ENCODE measurements at regions not wholly inside any gene's neighbourhood (a gene's known extent, or its start where the extent isn't known, plus 50 kb on each side); places are given as distances from the start of the nearest gene placed in this dataset.

DNA sequence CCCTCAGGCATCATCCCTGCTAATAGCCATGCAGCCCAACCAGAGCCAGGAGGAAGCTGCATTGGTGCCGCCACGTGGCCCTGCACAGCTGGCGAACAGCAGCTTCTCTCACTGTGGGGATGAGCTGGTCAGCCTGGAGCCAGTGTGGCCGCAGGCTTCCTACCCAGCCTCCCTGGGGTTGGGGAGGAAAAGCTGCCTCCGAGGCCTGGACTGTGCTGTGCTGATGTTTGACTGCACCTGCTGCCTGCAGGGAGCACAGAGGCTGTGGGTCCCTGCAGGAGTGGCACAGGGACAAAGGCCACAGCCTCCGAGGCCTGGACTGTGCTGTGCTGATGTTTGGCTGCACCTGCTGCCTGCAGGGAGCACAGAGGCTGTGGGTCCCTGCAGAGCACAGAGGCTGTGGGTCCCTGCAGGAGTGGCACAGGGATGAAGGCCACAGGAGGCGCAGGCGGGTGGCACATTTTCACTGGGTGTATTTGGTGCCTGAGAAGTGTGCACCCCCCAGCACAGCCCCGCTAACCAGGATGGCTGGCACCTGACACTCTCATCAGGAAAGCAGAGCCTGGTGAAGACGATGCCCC is 83.9 kb downstream of the DLL1 start:
- TF ChIP-seq SP1 (CRISPR knock-in tag; conservative IDR thresholded peaks at IDR 0.05) = no peak
- TF ChIP-seq, protein P1, sequence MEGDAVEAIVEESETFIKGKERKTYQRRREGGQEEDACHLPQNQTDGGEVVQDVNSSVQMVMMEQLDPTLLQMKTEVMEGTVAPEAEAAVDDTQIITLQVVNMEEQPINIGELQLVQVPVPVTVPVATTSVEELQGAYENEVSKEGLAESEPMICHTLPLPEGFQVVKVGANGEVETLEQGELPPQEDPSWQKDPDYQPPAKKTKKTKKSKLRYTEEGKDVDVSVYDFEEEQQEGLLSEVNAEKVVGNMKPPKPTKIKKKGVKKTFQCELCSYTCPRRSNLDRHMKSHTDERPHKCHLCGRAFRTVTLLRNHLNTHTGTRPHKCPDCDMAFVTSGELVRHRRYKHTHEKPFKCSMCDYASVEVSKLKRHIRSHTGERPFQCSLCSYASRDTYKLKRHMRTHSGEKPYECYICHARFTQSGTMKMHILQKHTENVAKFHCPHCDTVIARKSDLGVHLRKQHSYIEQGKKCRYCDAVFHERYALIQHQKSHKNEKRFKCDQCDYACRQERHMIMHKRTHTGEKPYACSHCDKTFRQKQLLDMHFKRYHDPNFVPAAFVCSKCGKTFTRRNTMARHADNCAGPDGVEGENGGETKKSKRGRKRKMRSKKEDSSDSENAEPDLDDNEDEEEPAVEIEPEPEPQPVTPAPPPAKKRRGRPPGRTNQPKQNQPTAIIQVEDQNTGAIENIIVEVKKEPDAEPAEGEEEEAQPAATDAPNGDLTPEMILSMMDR (IDR thresholded peaks at IDR 0.05) = no peak
- no peak for TF ChIP-seq MXD4 (CRISPR knock-in tag; IDR thresholded peaks at IDR 0.05; ENCODE audit: borderline replicate concordance)
- TF ChIP-seq RELA (CRISPR knock-in tag; IDR thresholded peaks at IDR 0.05; ENCODE audit: borderline replicate concordance) = no peak
- no peak for TF ChIP-seq CREB1 (CRISPR knock-in tag; IDR thresholded peaks at IDR 0.05)
- no peak for TF ChIP-seq JUN (CRISPR knock-in tag; IDR thresholded peaks at IDR 0.05)
- no peak for TF ChIP-seq NR2C2 (CRISPR knock-in tag; IDR thresholded peaks at IDR 0.05)
- TF ChIP-seq CREM (CRISPR knock-in tag; IDR thresholded peaks at IDR 0.05) = no peak
- TF ChIP-seq, protein P2, sequence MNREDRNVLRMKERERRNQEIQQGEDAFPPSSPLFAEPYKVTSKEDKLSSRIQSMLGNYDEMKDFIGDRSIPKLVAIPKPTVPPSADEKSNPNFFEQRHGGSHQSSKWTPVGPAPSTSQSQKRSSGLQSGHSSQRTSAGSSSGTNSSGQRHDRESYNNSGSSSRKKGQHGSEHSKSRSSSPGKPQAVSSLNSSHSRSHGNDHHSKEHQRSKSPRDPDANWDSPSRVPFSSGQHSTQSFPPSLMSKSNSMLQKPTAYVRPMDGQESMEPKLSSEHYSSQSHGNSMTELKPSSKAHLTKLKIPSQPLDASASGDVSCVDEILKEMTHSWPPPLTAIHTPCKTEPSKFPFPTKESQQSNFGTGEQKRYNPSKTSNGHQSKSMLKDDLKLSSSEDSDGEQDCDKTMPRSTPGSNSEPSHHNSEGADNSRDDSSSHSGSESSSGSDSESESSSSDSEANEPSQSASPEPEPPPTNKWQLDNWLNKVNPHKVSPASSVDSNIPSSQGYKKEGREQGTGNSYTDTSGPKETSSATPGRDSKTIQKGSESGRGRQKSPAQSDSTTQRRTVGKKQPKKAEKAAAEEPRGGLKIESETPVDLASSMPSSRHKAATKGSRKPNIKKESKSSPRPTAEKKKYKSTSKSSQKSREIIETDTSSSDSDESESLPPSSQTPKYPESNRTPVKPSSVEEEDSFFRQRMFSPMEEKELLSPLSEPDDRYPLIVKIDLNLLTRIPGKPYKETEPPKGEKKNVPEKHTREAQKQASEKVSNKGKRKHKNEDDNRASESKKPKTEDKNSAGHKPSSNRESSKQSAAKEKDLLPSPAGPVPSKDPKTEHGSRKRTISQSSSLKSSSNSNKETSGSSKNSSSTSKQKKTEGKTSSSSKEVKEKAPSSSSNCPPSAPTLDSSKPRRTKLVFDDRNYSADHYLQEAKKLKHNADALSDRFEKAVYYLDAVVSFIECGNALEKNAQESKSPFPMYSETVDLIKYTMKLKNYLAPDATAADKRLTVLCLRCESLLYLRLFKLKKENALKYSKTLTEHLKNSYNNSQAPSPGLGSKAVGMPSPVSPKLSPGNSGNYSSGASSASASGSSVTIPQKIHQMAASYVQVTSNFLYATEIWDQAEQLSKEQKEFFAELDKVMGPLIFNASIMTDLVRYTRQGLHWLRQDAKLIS (CRISPR knock-in tag; IDR thresholded peaks at IDR 0.05; ENCODE audit: borderline replicate concordance) = no peak
- TF ChIP-seq, protein P3, sequence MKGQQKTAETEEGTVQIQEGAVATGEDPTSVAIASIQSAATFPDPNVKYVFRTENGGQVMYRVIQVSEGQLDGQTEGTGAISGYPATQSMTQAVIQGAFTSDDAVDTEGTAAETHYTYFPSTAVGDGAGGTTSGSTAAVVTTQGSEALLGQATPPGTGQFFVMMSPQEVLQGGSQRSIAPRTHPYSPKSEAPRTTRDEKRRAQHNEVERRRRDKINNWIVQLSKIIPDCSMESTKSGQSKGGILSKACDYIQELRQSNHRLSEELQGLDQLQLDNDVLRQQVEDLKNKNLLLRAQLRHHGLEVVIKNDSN (CRISPR knock-in tag; IDR thresholded peaks at IDR 0.05) = no peak
- TF ChIP-seq NR1H2 (CRISPR knock-in tag; IDR thresholded peaks at IDR 0.05) = no peak
- TF ChIP-seq, protein P4, sequence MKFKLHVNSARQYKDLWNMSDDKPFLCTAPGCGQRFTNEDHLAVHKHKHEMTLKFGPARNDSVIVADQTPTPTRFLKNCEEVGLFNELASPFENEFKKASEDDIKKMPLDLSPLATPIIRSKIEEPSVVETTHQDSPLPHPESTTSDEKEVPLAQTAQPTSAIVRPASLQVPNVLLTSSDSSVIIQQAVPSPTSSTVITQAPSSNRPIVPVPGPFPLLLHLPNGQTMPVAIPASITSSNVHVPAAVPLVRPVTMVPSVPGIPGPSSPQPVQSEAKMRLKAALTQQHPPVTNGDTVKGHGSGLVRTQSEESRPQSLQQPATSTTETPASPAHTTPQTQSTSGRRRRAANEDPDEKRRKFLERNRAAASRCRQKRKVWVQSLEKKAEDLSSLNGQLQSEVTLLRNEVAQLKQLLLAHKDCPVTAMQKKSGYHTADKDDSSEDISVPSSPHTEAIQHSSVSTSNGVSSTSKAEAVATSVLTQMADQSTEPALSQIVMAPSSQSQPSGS (CRISPR knock-in tag; IDR thresholded peaks at IDR 0.05; ENCODE audit: borderline replicate concordance, low read depth) = no peak
- TF ChIP-seq SMAD3 (CRISPR knock-in tag; IDR thresholded peaks at IDR 0.05; ENCODE audit: borderline replicate concordance) = no peak
- no peak for TF ChIP-seq FOXP1 (CRISPR knock-in tag; IDR thresholded peaks at IDR 0.05; ENCODE audit: borderline replicate concordance)

Data from WTC11 (cell line).